DOHH2 (cell line): ENCODE measurements at regions not wholly inside any gene's neighbourhood (a gene's known extent, or its start where the extent isn't known, plus 50 kb on each side); places are given as distances from the start of the nearest gene placed in this dataset.

Source experiments
- H3F3A ChIP-seq: fragments of 200-600 bp; sonication (generic), shearing (Covaris generic); 2 replicates; pipeline ENCODE4 v1.6.0; 2016; ENCODE audit warnings: antibody characterized with exemption, mild to moderate bottlenecking; ENCODE audit not compliant: control insufficient read depth, insufficient read depth
- H3K27ac ChIP-seq: fragments of 200-600 bp; sonication (generic); 2 replicates; pipeline ENCODE4 v1.5.1; 2014; ENCODE audit warnings: low read depth, mild to moderate bottlenecking, low read length, moderate library complexity
- H3K27me3 ChIP-seq: fragments of 200-600 bp; sonication (generic); 2 replicates; pipeline ENCODE4 v1.6.1; 2014; ENCODE audit warnings: mild to moderate bottlenecking, low read length, mixed read lengths; ENCODE audit not compliant: control insufficient read depth
- H3K36me3 ChIP-seq: fragments of 200-600 bp; sonication (generic); 2 replicates; pipeline ENCODE4 v1.6.1; 2014; ENCODE audit warnings: mild to moderate bottlenecking, low read length, moderate library complexity, mixed read lengths; ENCODE audit not compliant: control insufficient read depth
- H3K4me1 ChIP-seq: fragments of 200-600 bp; sonication (generic); 2 replicates; pipeline ENCODE4 v1.6.1; 2014; ENCODE audit warnings: mild to moderate bottlenecking, low read length, mixed read lengths; ENCODE audit not compliant: control insufficient read depth
- H3K4me2 ChIP-seq: fragments of 200-600 bp; sonication (generic); 2 replicates; pipeline ENCODE4 v1.6.0; 2014; ENCODE audit warnings: mild to moderate bottlenecking, low read length, moderate library complexity
- H3K4me3 ChIP-seq: fragments of 200-600 bp; sonication (generic); 2 replicates; pipeline ENCODE4 v1.5.1; 2014; ENCODE audit warnings: mild to moderate bottlenecking, low read length, mixed read lengths
- H3K79me2 ChIP-seq: fragments of 200-600 bp; sonication (generic); 2 replicates; pipeline ENCODE4 v1.6.1; 2014; ENCODE audit warnings: mild to moderate bottlenecking, low read length, mixed read lengths; ENCODE audit not compliant: control insufficient read depth
- H3K9me2 ChIP-seq: fragments of 200-600 bp; sonication (generic); replicated peaks from 2 replicates; pipeline ENCODE4 v1.6.1; 2014; ENCODE audit warnings: mild to moderate bottlenecking, low read length, mixed read lengths; ENCODE audit not compliant: control insufficient read depth
- H3K9me3 ChIP-seq: fragments of 200-600 bp; sonication (generic); 2 replicates; pipeline ENCODE4 v1.6.1; 2014; ENCODE audit warnings: antibody characterized with exemption, low read length, mixed read lengths; ENCODE audit not compliant: control insufficient read depth, insufficient read depth
- H4K20me1 ChIP-seq: fragments of 200-600 bp; sonication (generic); 2 replicates; pipeline ENCODE4 v1.6.0; 2014; ENCODE audit warnings: low read depth, mild to moderate bottlenecking, antibody characterized with exemption, low read length, moderate library complexity; ENCODE audit not compliant: control insufficient read depth, insufficient read depth
- EZH2phosphoT487 ChIP-seq: fragments of 200-600 bp; sonication (generic); IDR thresholded peaks from 2 replicates; pipeline ENCODE4 v1.6.1; 2017; ENCODE audit warnings: borderline replicate concordance, mild to moderate bottlenecking, antibody characterized with exemption, low read length, moderate library complexity, mixed read lengths
- TF ChIP-seq, protein P1 (sequence below): fragments of 200-600 bp; sonication (generic); IDR thresholded peaks from one replicate; pipeline ENCODE4 v1.5.1; 2014; ENCODE audit warnings: antibody characterized with exemption, mild to moderate bottlenecking, low read depth, low read length; ENCODE audit not compliant: poor library complexity, severe bottlenecking

- H3K4me3 ChIP-seq: no peak overlapping the region
- H4K20me1 ChIP-seq: no peaks in the 10 kb centered on the region
- no peaks in the 10 kb centered on the region for H3K27me3 ChIP-seq
- no peaks in the 10 kb centered on the region for H3K79me2 ChIP-seq
- H3K9me3 ChIP-seq: no peaks in the 10 kb centered on the region
- no peaks in the 10 kb centered on the region for H3K36me3 ChIP-seq
- no peak overlapping the region for H3K27ac ChIP-seq
- H3K9me2 ChIP-seq: no peaks in the 10 kb centered on the region
- no peaks in the 10 kb centered on the region for H3K4me1 ChIP-seq
- no peaks in the 10 kb centered on the region for H3F3A ChIP-seq
- no peak overlapping the region for H3K4me2 ChIP-seq
- TF ChIP-seq, protein P1, sequence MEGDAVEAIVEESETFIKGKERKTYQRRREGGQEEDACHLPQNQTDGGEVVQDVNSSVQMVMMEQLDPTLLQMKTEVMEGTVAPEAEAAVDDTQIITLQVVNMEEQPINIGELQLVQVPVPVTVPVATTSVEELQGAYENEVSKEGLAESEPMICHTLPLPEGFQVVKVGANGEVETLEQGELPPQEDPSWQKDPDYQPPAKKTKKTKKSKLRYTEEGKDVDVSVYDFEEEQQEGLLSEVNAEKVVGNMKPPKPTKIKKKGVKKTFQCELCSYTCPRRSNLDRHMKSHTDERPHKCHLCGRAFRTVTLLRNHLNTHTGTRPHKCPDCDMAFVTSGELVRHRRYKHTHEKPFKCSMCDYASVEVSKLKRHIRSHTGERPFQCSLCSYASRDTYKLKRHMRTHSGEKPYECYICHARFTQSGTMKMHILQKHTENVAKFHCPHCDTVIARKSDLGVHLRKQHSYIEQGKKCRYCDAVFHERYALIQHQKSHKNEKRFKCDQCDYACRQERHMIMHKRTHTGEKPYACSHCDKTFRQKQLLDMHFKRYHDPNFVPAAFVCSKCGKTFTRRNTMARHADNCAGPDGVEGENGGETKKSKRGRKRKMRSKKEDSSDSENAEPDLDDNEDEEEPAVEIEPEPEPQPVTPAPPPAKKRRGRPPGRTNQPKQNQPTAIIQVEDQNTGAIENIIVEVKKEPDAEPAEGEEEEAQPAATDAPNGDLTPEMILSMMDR: no peak
- TF ChIP-seq EZH2phosphoT487: no peak
These were observed 337.0 kb upstream of the PTBP2 start for GRCh38 chr1:96384611-96385010.

- no peak overlapping the region for H3K4me2 ChIP-seq
- no peaks in the 10 kb centered on the region for H4K20me1 ChIP-seq
- H3K4me1 ChIP-seq: no peaks in the 10 kb centered on the region
- no peaks in the 10 kb centered on the region for H3K9me3 ChIP-seq
- no peaks in the 10 kb centered on the region for H3K9me2 ChIP-seq
- no peak overlapping the region for H3K4me3 ChIP-seq
- H3F3A ChIP-seq: no peaks in the 10 kb centered on the region
- TF ChIP-seq EZH2phosphoT487: no peak
- TF ChIP-seq, protein P1: no peak
- no peaks in the 10 kb centered on the region for H3K27me3 ChIP-seq
- H3K27ac ChIP-seq: no peak overlapping the region
- no peaks in the 10 kb centered on the region for H3K79me2 ChIP-seq
- H3K36me3 ChIP-seq: no peaks in the 10 kb centered on the region
These were observed 333.8 kb upstream of the PTBP2 start for GRCh38 chr1:96387785-96388184.

GRCh38 chr1:96388421-96389310, 332.9 kb upstream of the PTBP2 start:
- Histone ChIP-seq H3K79me2 (no peaks in the 10 kb centered on the region), H3K4me1 (no peaks in the 10 kb centered on the region), H4K20me1 (no peaks in the 10 kb centered on the region), H3K27ac (no peak overlapping the region), H3K4me2 (no peak overlapping the region), H3K9me2 (no peaks in the 10 kb centered on the region), H3F3A (no peaks in the 10 kb centered on the region), H3K4me3 (no peak overlapping the region), H3K27me3 (no peaks in the 10 kb centered on the region), H3K36me3 (no peaks in the 10 kb centered on the region), H3K9me3 (no peaks in the 10 kb centered on the region)
- TF ChIP-seq, protein P1: no peak
- TF ChIP-seq EZH2phosphoT487: no peak
